ENCODE measurements at regions not wholly inside any gene's neighbourhood (a gene's known extent, or its start where the extent isn't known, plus 50 kb on each side); places are given as distances from the start of the nearest gene placed in this dataset.

GRCh38 chr1:81577004-81577697, 223.6 kb upstream of the ADGRL2 start:
- TF ChIP-seq CTCF (IDR thresholded peaks at IDR 0.05) (no peak), POLR2A (IDR thresholded peaks at IDR 0.05) (no peak)

All from sigmoid colon (tissue), 3 donors.